NT2/D1 (cell line): ENCODE measurements at regions not wholly inside any gene's neighbourhood (a gene's known extent, or its start where the extent isn't known, plus 50 kb on each side); places are given as distances from the start of the nearest gene placed in this dataset.

Experiments
- SUZ12 ChIP-seq: IDR thresholded peaks from 2 replicates; pipeline ENCODE4 v1.6.1; 2011; ENCODE audit not compliant: insufficient read length, insufficient read depth; ENCODE audit errors: extremely low read depth
- YY1 ChIP-seq: IDR thresholded peaks from 2 replicates; pipeline ENCODE4 v1.6.1; 2011; ENCODE audit not compliant: insufficient read length, insufficient read depth
- ZNF274 ChIP-seq: IDR thresholded peaks from 2 replicates; pipeline ENCODE4 v1.6.1; 2011; ENCODE audit warnings: mild to moderate bottlenecking, low read depth, low read length

GRCh38 chr21:28790335-28790734, 202.3 kb downstream of the LTN1 start:
- no peak for TF ChIP-seq ZNF274
- no peak for TF ChIP-seq SUZ12
- no peak for TF ChIP-seq YY1
